SK-N-SH treated with all-trans-retinoic acid at 6 μM for 48 hours (cell line): ENCODE measurements at regions not wholly inside any gene's neighbourhood (a gene's known extent, or its start where the extent isn't known, plus 50 kb on each side); places are given as distances from the start of the nearest gene placed in this dataset.

Source experiments
- ATAC-seq: fragments of 200-7000 bp; cut with Tn5 transposase; 3 replicates; pipeline ENCODE4 v1.9.1; 2020; ENCODE audit warnings: mild to moderate bottlenecking, moderate library complexity
- ARNTL ChIP-seq: fragments of 450-650 bp; formaldehyde crosslinking; IDR thresholded peaks from 2 replicates; pipeline ENCODE4 v1.5.0; 2020; ENCODE audit warnings: low read depth, mild to moderate bottlenecking, moderate library complexity, borderline replicate concordance
- BACH2 ChIP-seq: fragments of 250-450 bp; sonication (Bioruptor Pico); IDR thresholded peaks from 2 replicates; pipeline ENCODE4 v1.9.0; 2021; ENCODE audit warnings: mild to moderate bottlenecking, borderline replicate concordance
- CREB5 ChIP-seq: fragments of 250-450 bp; sonication (Bioruptor Pico); IDR thresholded peaks from 2 replicates; pipeline ENCODE4 v1.5.1; 2020; ENCODE audit warnings: low read depth, mild to moderate bottlenecking, moderate library complexity
- CSDC2 ChIP-seq: fragments of 250-450 bp; sonication (Bioruptor Pico); IDR thresholded peaks from 2 replicates; pipeline ENCODE4 v1.5.0; 2020; ENCODE audit warnings: mild to moderate bottlenecking, moderate library complexity
- ESRRG ChIP-seq: fragments of 250-450 bp; sonication (Bioruptor Pico); IDR thresholded peaks from 2 replicates; pipeline ENCODE4 v1.6.1; 2021; ENCODE audit warnings: mild to moderate bottlenecking
- GLIS3 ChIP-seq: fragments of 250-450 bp; sonication (Bioruptor Pico); IDR thresholded peaks from 2 replicates; pipeline ENCODE4 v1.5.0; 2020; ENCODE audit warnings: mild to moderate bottlenecking, moderate library complexity
- ISL1 ChIP-seq: fragments of 250-450 bp; sonication (Bioruptor Pico); IDR thresholded peaks from 2 replicates; pipeline ENCODE4 v2.1.2; 2022; ENCODE audit warnings: mild to moderate bottlenecking, moderate library complexity
- OSR1 ChIP-seq: fragments of 250-450 bp; sonication (Bioruptor Pico); IDR thresholded peaks from 2 replicates; pipeline ENCODE4 v1.8.0; 2022; ENCODE audit warnings: moderate library complexity, mild to moderate bottlenecking, inconsistent platforms
- PPARA ChIP-seq: fragments of 250-450 bp; sonication (Bioruptor Pico); IDR thresholded peaks from 2 replicates; pipeline ENCODE4 v1.5.0; 2020; ENCODE audit warnings: mild to moderate bottlenecking, borderline replicate concordance
- RARB ChIP-seq: fragments of 250-450 bp; sonication (Bioruptor Pico); IDR thresholded peaks from 2 replicates; pipeline ENCODE4 v1.8.0; 2021; ENCODE audit warnings: mild to moderate bottlenecking, moderate library complexity
- SNAI2 ChIP-seq: fragments of 250-450 bp; sonication (Bioruptor Pico); IDR thresholded peaks from 2 replicates; pipeline ENCODE4 v1.5.0; 2020; ENCODE audit warnings: mild to moderate bottlenecking, moderate library complexity
- TCF4 ChIP-seq: fragments of 250-450 bp; sonication (Bioruptor Pico); IDR thresholded peaks from 2 replicates; pipeline ENCODE4 v1.8.0; 2021; ENCODE audit warnings: mild to moderate bottlenecking, moderate library complexity, borderline replicate concordance
- TOX ChIP-seq: fragments of 250-450 bp; sonication (Bioruptor Pico); IDR thresholded peaks from 2 replicates; pipeline ENCODE4 v1.8.0; 2021; ENCODE audit warnings: mild to moderate bottlenecking, moderate library complexity, borderline replicate concordance
- TSHZ2 ChIP-seq: fragments of 250-450 bp; sonication (Bioruptor Pico); IDR thresholded peaks from 2 replicates; pipeline ENCODE4 v1.5.0; 2020; ENCODE audit warnings: mild to moderate bottlenecking, moderate library complexity
- ZC3H10 ChIP-seq: fragments of 250-450 bp; sonication (Bioruptor Pico); IDR thresholded peaks from 2 replicates; pipeline ENCODE4 v1.5.1; 2021; ENCODE audit warnings: mild to moderate bottlenecking, moderate library complexity
- ZFP3 ChIP-seq: fragments of 250-450 bp; sonication (Bioruptor Pico); IDR thresholded peaks from 2 replicates; pipeline ENCODE4 v1.5.0; 2020; ENCODE audit warnings: mild to moderate bottlenecking, moderate library complexity
- ZFP30 ChIP-seq: fragments of 450-650 bp; formaldehyde crosslinking; IDR thresholded peaks from 2 replicates; pipeline ENCODE4 v1.5.0; 2022; ENCODE audit warnings: mild to moderate bottlenecking, moderate library complexity
- ZNF565 ChIP-seq: fragments of 450-650 bp; formaldehyde crosslinking; conservative IDR thresholded peaks from 2 replicates; pipeline ENCODE4 v1.5.0; 2020; ENCODE audit warnings: low read depth, mild to moderate bottlenecking, moderate library complexity
- ZNF8 ChIP-seq: fragments of 450-650 bp; formaldehyde crosslinking; IDR thresholded peaks from 2 replicates; pipeline ENCODE4 v1.5.0; 2020; ENCODE audit warnings: mild to moderate bottlenecking, moderate library complexity
- TF ChIP-seq, protein P1 (sequence below): fragments of 250-450 bp; sonication (Bioruptor Pico); IDR thresholded peaks from 2 replicates; pipeline ENCODE4 v1.8.0; 2021; ENCODE audit warnings: low read depth, mild to moderate bottlenecking, moderate library complexity, borderline replicate concordance

DNA sequence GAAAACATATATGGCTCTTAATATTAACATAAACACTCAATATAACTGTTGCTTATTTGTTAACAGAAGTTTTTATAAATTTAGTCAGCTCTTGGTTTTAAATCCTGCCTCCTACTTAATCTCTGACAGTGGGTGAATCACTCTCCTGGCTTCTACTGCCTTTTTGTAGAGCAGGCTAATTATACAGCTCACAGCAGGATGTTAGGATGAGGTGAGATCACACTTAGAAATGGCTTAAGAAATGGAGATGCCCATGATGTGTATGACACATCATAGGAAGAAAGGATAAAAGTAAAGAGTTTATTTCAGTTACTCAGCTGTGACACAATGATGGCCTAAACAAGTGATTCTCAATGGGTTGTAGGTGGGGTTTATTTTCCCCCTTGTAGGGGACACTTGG lies 345.6 kb downstream of the SPRY2 start (continued):
- no peak for TF ChIP-seq CSDC2
- TF ChIP-seq BACH2: no peak
- TF ChIP-seq TOX (CRISPR knock-in tag): no peak
- no peak for TF ChIP-seq ARNTL
- no peak for TF ChIP-seq PPARA (CRISPR knock-in tag)
- no peak for TF ChIP-seq ZFP30 (CRISPR knock-in tag)
- TF ChIP-seq ISL1: no peak

DNA sequence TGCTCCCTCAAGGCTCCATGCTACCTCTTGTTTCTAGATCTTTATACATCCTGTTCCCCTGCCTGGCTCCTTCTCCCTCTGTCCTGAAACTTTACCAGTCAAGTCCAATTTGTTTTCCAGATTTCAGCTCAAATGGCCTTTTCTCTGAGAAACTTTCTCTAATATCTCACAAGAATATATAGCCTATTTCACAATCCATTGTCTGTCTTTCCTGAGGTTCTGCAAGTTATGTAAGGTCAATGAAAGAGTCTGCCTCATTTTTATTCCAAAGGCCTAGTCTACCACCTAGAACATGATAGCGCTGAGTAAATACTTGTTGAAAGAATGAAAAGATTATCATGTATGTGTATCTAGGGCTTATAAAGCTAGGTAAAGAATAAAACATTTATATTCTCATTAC lies 348.8 kb downstream of the SPRY2 start:
- no peak for ATAC-seq
- TF ChIP-seq BACH2 (no peak), PPARA (CRISPR knock-in tag) (no peak)

DNA sequence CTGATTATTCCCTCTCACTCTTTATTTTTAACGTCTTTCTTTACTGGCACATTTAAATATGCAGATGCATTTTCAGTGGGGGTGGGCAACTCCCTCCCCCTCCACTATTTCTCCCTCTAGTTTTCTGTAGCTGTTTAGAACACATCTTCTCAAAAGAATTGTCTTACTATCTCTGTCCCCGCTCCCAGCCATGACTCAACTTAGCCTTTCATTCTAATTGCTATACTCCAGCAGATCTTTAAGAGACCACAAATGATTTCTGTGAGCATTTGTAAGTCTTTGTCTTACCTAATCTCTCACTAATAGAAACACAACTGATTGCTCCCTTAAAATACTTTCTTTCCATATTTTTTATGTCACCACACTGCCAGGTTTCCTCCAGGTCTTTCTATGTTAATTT lies 350.9 kb downstream of the SPRY2 start:
- ATAC-seq: no peak
- TF ChIP-seq TSHZ2 (no peak), ZNF565 (CRISPR knock-in tag) (no peak), ZC3H10 (CRISPR knock-in tag) (no peak), CREB5 (no peak), ZFP3 (CRISPR knock-in tag) (no peak), CSDC2 (no peak), PPARA (CRISPR knock-in tag) (no peak), TOX (CRISPR knock-in tag) (no peak), ZFP30 (CRISPR knock-in tag) (no peak), OSR1 (CRISPR knock-in tag) (no peak), BACH2 (no peak), RARB (CRISPR knock-in tag) (no peak), ZNF8 (CRISPR knock-in tag) (no peak), SNAI2 (CRISPR knock-in tag) (no peak), ESRRG (CRISPR knock-in tag) (no peak), ARNTL (no peak), TCF4 (CRISPR knock-in tag) (no peak), GLIS3 (CRISPR knock-in tag) (no peak)
- TF ChIP-seq, protein P1, sequence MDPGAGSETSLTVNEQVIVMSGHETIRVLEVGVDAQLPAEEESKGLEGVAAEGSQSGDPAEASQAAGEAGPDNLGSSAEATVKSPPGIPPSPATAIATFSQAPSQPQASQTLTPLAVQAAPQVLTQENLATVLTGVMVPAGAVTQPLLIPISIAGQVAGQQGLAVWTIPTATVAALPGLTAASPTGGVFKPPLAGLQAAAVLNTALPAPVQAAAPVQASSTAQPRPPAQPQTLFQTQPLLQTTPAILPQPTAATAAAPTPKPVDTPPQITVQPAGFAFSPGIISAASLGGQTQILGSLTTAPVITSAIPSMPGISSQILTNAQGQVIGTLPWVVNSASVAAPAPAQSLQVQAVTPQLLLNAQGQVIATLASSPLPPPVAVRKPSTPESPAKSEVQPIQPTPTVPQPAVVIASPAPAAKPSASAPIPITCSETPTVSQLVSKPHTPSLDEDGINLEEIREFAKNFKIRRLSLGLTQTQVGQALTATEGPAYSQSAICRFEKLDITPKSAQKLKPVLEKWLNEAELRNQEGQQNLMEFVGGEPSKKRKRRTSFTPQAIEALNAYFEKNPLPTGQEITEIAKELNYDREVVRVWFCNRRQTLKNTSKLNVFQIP (CRISPR knock-in tag): no peak
- TF ChIP-seq, all 23 proteins: peak for 0

DNA sequence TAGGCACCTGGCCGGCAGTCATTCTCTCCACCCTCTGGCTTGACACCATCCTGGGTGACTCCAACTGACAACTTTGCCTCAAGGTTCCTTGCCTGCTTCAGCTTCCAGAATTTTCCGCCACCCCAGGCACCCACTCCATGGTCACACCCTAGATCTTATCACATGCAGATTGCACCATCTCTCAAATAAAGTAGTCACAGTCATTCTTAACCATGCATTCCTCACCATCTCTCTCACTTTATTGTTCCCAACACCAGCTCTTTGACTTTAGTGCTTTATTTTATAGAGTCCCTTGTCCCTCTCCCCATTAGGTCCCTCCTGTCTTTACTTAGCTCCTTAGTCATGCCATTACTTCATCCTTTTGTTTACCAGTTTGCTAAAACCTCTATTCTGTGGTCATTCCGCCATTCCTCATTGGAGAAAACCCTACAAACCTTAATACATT lies 351.7 kb downstream of the SPRY2 start:
- no peak for TF ChIP-seq TSHZ2
- no peak for ATAC-seq

DNA sequence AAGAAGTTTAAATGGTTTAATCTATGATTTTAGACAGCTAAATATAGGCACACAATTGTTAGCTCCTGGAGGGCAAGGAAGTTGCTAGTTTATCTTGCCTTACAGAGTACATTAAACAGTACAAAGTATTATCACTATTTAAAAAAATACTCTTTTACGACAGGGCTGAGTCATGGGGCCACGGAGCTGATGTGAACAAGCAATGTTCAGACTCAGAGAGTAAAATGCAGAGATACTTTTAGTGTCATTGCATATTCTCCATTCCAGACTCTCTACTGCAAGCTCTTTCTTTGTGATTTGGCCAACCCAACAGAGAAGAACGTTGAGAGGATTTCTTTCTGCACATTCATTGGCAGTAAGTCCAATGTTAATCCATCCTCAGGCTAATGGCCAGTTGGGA lies 352.4 kb downstream of the SPRY2 start:
- ATAC-seq: peak; percentile 22; the same call in 1 of the 3 replicates
- no peak for TF ChIP-seq TSHZ2
- no peak for TF ChIP-seq ESRRG (CRISPR knock-in tag)
- TF ChIP-seq, protein P1 (CRISPR knock-in tag): no peak
- no peak for TF ChIP-seq TCF4 (CRISPR knock-in tag)
- no peak for TF ChIP-seq ZFP3 (CRISPR knock-in tag)
- no peak for TF ChIP-seq RARB (CRISPR knock-in tag)
- TF ChIP-seq ZNF8 (CRISPR knock-in tag): no peak
- TF ChIP-seq SNAI2 (CRISPR knock-in tag): no peak
- TF ChIP-seq BACH2: no peak
